SK-N-MC (cell line): ENCODE measurements at regions not wholly inside any gene's neighbourhood (a gene's known extent, or its start where the extent isn't known, plus 50 kb on each side); places are given as distances from the start of the nearest gene placed in this dataset.

Experiments used
- EZH2 ChIP-seq: fragments of 200-600 bp; sonication (generic); IDR thresholded peaks from one replicate; pipeline ENCODE4 v1.6.1; 2017; ENCODE audit warnings: antibody characterized with exemption
- FOXP2 ChIP-seq: optimal IDR thresholded peaks from 2 replicates; pipeline ENCODE3; 2011; ENCODE audit warnings: mild to moderate bottlenecking, moderate library complexity; ENCODE audit not compliant: insufficient read depth; ENCODE audit errors: extremely low read length, control extremely low read depth
- POLR2AphosphoS5 ChIP-seq: IDR thresholded peaks from 2 replicates; pipeline ENCODE4 v1.6.1; 2012; ENCODE audit warnings: mild to moderate bottlenecking, low read depth, low read length, borderline replicate concordance

DNA sequence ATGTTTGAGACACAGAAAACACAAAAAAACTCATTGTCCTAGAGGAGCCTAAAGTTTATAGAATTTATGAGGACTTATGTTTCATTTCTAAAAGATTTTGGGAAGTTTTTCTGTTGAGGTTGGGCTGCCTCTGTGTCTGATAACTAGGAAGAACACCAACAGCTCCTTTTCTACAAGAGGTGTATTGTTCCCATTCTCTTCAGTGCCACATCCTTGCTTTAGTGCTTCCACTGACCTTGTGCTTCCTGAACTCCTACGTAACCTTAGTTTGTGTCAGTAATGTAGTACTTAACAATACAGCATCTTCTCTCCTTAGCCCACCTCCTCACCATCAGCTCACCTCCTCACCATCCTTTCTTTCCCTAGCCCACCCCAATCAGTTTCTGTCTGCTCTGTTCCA lies 117.3 kb upstream of the TNC start:
- TF ChIP-seq POLR2AphosphoS5 (no peak), EZH2 (no peak), FOXP2 (no peak)
